GM21526 (cell line): ENCODE measurements at regions not wholly inside any gene's neighbourhood (a gene's known extent, or its start where the extent isn't known, plus 50 kb on each side); places are given as distances from the start of the nearest gene placed in this dataset.

ENCODE experiments used
- ATAC-seq: cut with Tn5 transposase; IDR thresholded peaks from one replicate; pipeline ENCODE4 v1.9.1; 2021; ENCODE audit warnings: moderate library complexity; ENCODE audit not compliant: unreplicated experiment, low FRiP score

GRCh38 chr22:17269224-17269606 lies 50.0 kb upstream of the ADA2 start:
- ATAC-seq, result no peak
